PC-9 (cell line): ENCODE measurements at regions not wholly inside any gene's neighbourhood (a gene's known extent, or its start where the extent isn't known, plus 50 kb on each side); places are given as distances from the start of the nearest gene placed in this dataset.

Experiments
- BruUV-seq: library from RNA; stranded (reverse); fragments of 400-500 nt; replicated peaks from 2 replicates; lab custom pipeline; 2021; lab: Mats Ljungman, UMichigan
- CTCF ChIA-PET: fragments of 300-600 bp; sonication (Branson Sonifier 250); formaldehyde crosslinking; loops from one replicate; lab custom pipeline; 2022; ENCODE audit warnings: antibody characterized with exemption; lab: Charles Lee
- POLR2A ChIA-PET: fragments of 300-600 bp; sonication (Branson Sonifier 250); formaldehyde crosslinking; loops from one replicate; lab custom pipeline; 2022; ENCODE audit warnings: antibody characterized with exemption; ENCODE audit not compliant: unreplicated experiment; lab: Charles Lee
- DNase-seq, 2 experiments: peaks; one replicate each; pipeline versions ENCODE4 v3.0.0 to v3.0.0-alpha.2; 2015 to 2022; ENCODE audit warnings: mixed read lengths in 1 of 2
- H2AFZ ChIP-seq: fragments of 200-600 bp; sonication (generic); 2 replicates; pipeline ENCODE4 v1.8.1; 2017; ENCODE audit warnings: antibody characterized with exemption
- H3F3A ChIP-seq: fragments of 200-600 bp; sonication (generic); 2 replicates; pipeline ENCODE4 v1.8.1; 2017; ENCODE audit warnings: antibody characterized with exemption, mild to moderate bottlenecking, low read depth; ENCODE audit not compliant: insufficient read depth
- H3K27ac ChIP-seq: fragments of 200-600 bp; sonication (generic); 2 replicates; pipeline ENCODE4 v1.6.1; 2016; ENCODE audit warnings: mixed run types
- H3K27me3 ChIP-seq: fragments of 200-600 bp; sonication (generic); 2 replicates; pipeline ENCODE4 v1.6.1; 2016; ENCODE audit warnings: low read depth, mixed run types; ENCODE audit not compliant: insufficient read depth
- H3K36me3 ChIP-seq: fragments of 200-600 bp; sonication (generic); 2 replicates; pipeline ENCODE4 v1.6.1; 2016; ENCODE audit warnings: low read depth, mixed run types
- H3K4me1 ChIP-seq: fragments of 200-600 bp; sonication (generic); replicated peaks from 2 replicates; pipeline ENCODE4 v1.6.1; 2016; ENCODE audit warnings: mixed run types; ENCODE audit not compliant: insufficient read depth
- H3K4me2 ChIP-seq: fragments of 200-600 bp; sonication (generic); 2 replicates; pipeline ENCODE4 v1.6.1; 2017; ENCODE audit warnings: mixed run types
- H3K4me3 ChIP-seq: fragments of 200-600 bp; sonication (generic); 2 replicates; pipeline ENCODE4 v1.6.1; 2016; ENCODE audit warnings: mixed run types
- H3K79me2 ChIP-seq: fragments of 200-600 bp; sonication (generic); 2 replicates; pipeline ENCODE4 v1.6.1; 2017; ENCODE audit warnings: low read depth, mixed run types
- H3K9me2 ChIP-seq: fragments of 200-600 bp; sonication (generic); 2 replicates; pipeline ENCODE4 v1.8.1; 2017; ENCODE audit warnings: mild to moderate bottlenecking; ENCODE audit not compliant: insufficient read depth
- H3K9me3 ChIP-seq: fragments of 200-600 bp; sonication (generic); 2 replicates; pipeline ENCODE4 v1.8.1; 2016; ENCODE audit warnings: low read depth; ENCODE audit not compliant: insufficient read depth
- H4K20me1 ChIP-seq: fragments of 200-600 bp; sonication (generic); 2 replicates; pipeline ENCODE4 v1.8.1; 2017; ENCODE audit not compliant: insufficient read depth
- EZH2 ChIP-seq: fragments of 200-600 bp; sonication (generic); IDR thresholded peaks from 2 replicates; pipeline ENCODE4 v1.8.0; 2017; ENCODE audit warnings: antibody characterized with exemption, low read depth
- intact Hi-C: fragments of 100-400 bp; cut with micrococcal nuclease; formaldehyde crosslinking; loops from one replicate; pipeline ENCODE4 v1.10.0; 2022; ENCODE audit not compliant: unreplicated experiment
- TF ChIP-seq, protein P1 (sequence below): fragments of 200-600 bp; sonication (generic); conservative IDR thresholded peaks from 2 replicates; pipeline ENCODE4 v1.6.1; 2017; ENCODE audit warnings: mixed run types, antibody characterized with exemption, mild to moderate bottlenecking, moderate library complexity

DNA sequence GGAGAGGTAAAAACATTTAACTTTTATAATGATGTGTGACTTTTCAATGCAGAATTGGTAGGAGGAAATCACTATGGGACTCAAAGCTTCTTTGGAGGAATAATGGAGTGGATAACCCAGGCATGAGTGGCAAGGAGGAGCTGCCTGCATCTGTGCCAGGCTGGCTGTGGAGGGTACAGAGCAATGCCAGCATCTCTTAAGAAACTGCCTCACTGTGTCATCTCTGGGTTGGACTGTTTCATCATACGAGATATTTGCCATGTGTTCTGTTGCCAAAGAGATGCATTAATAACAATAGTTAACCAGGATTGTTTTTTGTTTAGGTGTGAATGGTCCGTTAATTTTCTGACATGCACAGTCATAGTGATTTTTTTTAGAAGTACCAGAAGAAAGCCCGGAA lies 183.7 kb upstream of the NTF3 start:
- H3K27me3 ChIP-seq = peaks cover 4% of the 10 kb centered on the region; the same call in 1 of the 2 replicates
- no peaks in the 10 kb centered on the region for H4K20me1 ChIP-seq
- ChIA-PET CTCF (no interaction called here), POLR2A (no interaction called here)
- no peak for DNase-seq
- TF ChIP-seq EZH2 = no peak
- TF ChIP-seq, protein P1, sequence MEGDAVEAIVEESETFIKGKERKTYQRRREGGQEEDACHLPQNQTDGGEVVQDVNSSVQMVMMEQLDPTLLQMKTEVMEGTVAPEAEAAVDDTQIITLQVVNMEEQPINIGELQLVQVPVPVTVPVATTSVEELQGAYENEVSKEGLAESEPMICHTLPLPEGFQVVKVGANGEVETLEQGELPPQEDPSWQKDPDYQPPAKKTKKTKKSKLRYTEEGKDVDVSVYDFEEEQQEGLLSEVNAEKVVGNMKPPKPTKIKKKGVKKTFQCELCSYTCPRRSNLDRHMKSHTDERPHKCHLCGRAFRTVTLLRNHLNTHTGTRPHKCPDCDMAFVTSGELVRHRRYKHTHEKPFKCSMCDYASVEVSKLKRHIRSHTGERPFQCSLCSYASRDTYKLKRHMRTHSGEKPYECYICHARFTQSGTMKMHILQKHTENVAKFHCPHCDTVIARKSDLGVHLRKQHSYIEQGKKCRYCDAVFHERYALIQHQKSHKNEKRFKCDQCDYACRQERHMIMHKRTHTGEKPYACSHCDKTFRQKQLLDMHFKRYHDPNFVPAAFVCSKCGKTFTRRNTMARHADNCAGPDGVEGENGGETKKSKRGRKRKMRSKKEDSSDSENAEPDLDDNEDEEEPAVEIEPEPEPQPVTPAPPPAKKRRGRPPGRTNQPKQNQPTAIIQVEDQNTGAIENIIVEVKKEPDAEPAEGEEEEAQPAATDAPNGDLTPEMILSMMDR = no peak
- H3K4me1 ChIP-seq = no peaks in the 10 kb centered on the region
- H2AFZ ChIP-seq = no peak overlapping the region
- H3K9me3 ChIP-seq = no peaks in the 10 kb centered on the region
- no peak overlapping the region for H3K4me3 ChIP-seq
- no peaks in the 10 kb centered on the region for H3F3A ChIP-seq
- no peaks in the 10 kb centered on the region for H3K79me2 ChIP-seq
- no TSS peak for BruUV-seq
- H3K4me2 ChIP-seq = no peak overlapping the region
- no peak overlapping the region for H3K27ac ChIP-seq
- intact Hi-C loops = no loop called here
- H3K9me2 ChIP-seq = no peaks in the 10 kb centered on the region
- no peaks in the 10 kb centered on the region for H3K36me3 ChIP-seq

DNA sequence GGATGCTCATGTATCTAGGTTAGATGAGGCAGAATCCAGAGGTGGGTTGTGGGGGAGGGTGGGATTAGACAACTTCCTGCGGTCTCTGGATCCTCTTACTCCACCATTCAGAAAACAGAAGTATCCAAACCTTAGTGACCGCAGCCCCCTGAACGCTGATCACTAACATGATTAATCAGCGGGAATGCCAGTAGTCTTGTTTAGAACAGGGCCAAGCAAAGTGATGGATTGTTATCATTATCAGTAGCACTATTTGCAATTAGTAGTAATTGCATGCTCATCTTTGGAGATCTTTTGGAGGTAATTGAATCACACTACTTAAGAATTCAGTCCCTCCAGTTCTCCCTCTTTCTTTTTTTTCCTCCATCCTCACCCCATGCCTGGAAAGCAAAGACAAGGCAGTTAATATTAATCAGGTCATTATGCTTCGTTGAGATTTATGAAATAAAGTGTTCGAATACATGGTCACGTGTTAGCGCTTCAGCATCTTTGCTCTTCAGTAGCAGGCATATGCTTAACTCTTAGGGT lies 182.8 kb upstream of the NTF3 start:
- H3K9me2 ChIP-seq = no peaks in the 10 kb centered on the region
- H3K4me1 ChIP-seq = no peaks in the 10 kb centered on the region
- H3K79me2 ChIP-seq = no peaks in the 10 kb centered on the region
- no peaks in the 10 kb centered on the region for H3F3A ChIP-seq
- no TSS peak for BruUV-seq
- TF ChIP-seq, protein P1 = no peak
- no peak for TF ChIP-seq EZH2
- H3K27me3 ChIP-seq = peaks cover 4% of the 10 kb centered on the region; the same call in 1 of the 2 replicates
- H3K27ac ChIP-seq = no peak overlapping the region
- H4K20me1 ChIP-seq = no peaks in the 10 kb centered on the region
- ChIA-PET CTCF (no interaction called here), POLR2A (no interaction called here)
- no peaks in the 10 kb centered on the region for H3K9me3 ChIP-seq
- H3K4me3 ChIP-seq = no peak overlapping the region
- no peaks in the 10 kb centered on the region for H3K36me3 ChIP-seq
- no peak overlapping the region for H2AFZ ChIP-seq
- DNase-seq = no peak
- no peak overlapping the region for H3K4me2 ChIP-seq
- intact Hi-C loops = no loop called here

DNA sequence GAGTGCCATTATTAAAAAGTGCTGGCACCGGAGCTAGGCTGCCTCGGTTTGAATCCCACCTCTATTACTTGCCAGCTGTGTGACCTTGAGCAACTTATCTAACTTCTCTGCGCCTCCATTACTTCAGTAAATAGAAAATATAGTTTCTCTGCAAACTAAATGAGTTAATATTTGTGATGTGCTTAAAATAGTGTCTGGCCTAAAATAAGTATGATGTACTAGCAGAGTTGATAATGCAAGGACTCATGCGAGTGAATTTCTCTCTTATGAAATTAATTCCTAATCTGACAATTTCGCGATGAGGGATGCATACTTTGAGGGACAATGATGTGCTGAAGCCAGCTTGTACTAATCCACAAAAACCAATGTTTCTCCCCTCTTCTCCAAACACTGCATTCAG lies 180.8 kb upstream of the NTF3 start:
- POLR2A ChIA-PET = no interaction called here
- H4K20me1 ChIP-seq = no peaks in the 10 kb centered on the region
- H3K36me3 ChIP-seq = no peaks in the 10 kb centered on the region
- TF ChIP-seq EZH2 = no peak
- TF ChIP-seq, protein P1 = no peak
- H3K27ac ChIP-seq = no peak overlapping the region
- BruUV-seq = no TSS peak
- H2AFZ ChIP-seq = no peak overlapping the region
- DNase-seq = no peak
- no peaks in the 10 kb centered on the region for H3F3A ChIP-seq
- H3K79me2 ChIP-seq = no peaks in the 10 kb centered on the region
- CTCF ChIA-PET = no interaction called here
- no peaks in the 10 kb centered on the region for H3K9me2 ChIP-seq
- H3K4me3 ChIP-seq = no peak overlapping the region
- H3K4me1 ChIP-seq = no peaks in the 10 kb centered on the region
- intact Hi-C loops = no loop called here
- no peaks in the 10 kb centered on the region for H3K9me3 ChIP-seq
- peaks cover 4% of the 10 kb centered on the region; the same call in 1 of the 2 replicates for H3K27me3 ChIP-seq
- no peak overlapping the region for H3K4me2 ChIP-seq
